ENCODE measurements at regions not wholly inside any gene's neighbourhood (a gene's known extent, or its start where the extent isn't known, plus 50 kb on each side); places are given as distances from the start of the nearest gene placed in this dataset.

DNA sequence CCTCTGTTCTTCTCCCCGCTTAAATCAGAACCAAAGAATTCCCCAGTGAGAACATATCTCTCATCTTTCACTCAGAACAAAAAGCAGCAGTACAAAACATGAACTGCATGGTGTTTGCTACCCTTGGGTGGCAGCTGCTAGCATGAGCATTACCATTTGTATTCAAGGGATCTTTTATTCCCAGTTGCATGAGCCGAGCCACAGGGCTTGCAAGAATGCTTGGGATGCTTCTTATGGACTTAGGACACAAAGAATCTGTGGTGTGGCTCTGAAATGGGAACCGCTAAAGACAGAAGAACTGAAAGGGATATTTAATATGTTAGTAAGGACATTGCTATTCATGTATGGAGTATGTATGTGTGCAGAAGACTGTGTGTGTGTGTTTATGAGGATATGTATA is 190.6 kb downstream of the TMX1 start:
- H3K4me3 ChIP-seq (ENCODE audit: extremely low read depth in 1 of 4, insufficient read depth in 2 of 4, low read depth in 3 of 4, low read length in 4 of 4): no peak overlapping the region
- H2BK20ac ChIP-seq (ENCODE audit: low read length): no peak overlapping the region
- H3K79me2 ChIP-seq (ENCODE audit: control insufficient read depth in 1 of 2, insufficient read depth in 2 of 2, low read length in 2 of 2): no peaks in the 10 kb centered on the region
- no peak overlapping the region for H3K14ac ChIP-seq (ENCODE audit: insufficient read length)
- no peak overlapping the region for H3K23ac ChIP-seq (ENCODE audit: insufficient read length)
- no peak overlapping the region for H2AK5ac ChIP-seq (ENCODE audit: low read depth, low read length)
- no peak overlapping the region for H4K8ac ChIP-seq (ENCODE audit: extremely low read depth, insufficient read depth, low read length)
- no peak overlapping the region for H2AFZ ChIP-seq (ENCODE audit: low read length)
- H3K4me1 ChIP-seq (replicated peaks in 1 of 4; ENCODE audit: control insufficient read depth in 3 of 4, insufficient read depth in 4 of 4, low read length in 3 of 4): no peaks in the 10 kb centered on the region; a peak in 1 of 7 replicates
- H3K4ac ChIP-seq (replicated peaks; ENCODE audit: insufficient read length, low read depth, low read length): no peak overlapping the region
- WGBS, 2 experiments (ENCODE audit: extremely low coverage in 1 of 2, insufficient coverage in 1 of 2, insufficient read length in 1 of 2, insufficient replicate concordance in 2 of 2, low coverage in 1 of 2, low lambda C conversion rate in 2 of 2, missing lambda C conversion rate in 1 of 2): 48% methylated on average over 3 of the region's 3 CpGs; no CpG with 5 or more reads in 1 of the 2 experiments
- no peaks in the 10 kb centered on the region for H3K27me3 ChIP-seq (replicated peaks in 1 of 4; ENCODE audit: control insufficient read depth in 3 of 4, extremely low read depth in 1 of 4, insufficient read depth in 3 of 4, low read length in 3 of 4)
- peak in 1 of 2 experiments; percentile 9 for DNase-seq (ENCODE audit: low read depth in 1 of 2, low spot score in 2 of 2)
- no peak overlapping the region for H4K5ac ChIP-seq (ENCODE audit: insufficient read length, low read depth, low read length)
- no peak overlapping the region for H2BK120ac ChIP-seq (replicated peaks; ENCODE audit: low read depth, low read length)
- H3K18ac ChIP-seq (ENCODE audit: extremely low read depth, low read length): no peak overlapping the region
- H3K27ac ChIP-seq (ENCODE audit: low read depth, low read length): no peak overlapping the region
- peak; percentile 58 for FAIRE-seq
- no peak overlapping the region for H2BK5ac ChIP-seq (ENCODE audit: low read depth, low read length)
- H2BK12ac ChIP-seq (ENCODE audit: low read depth, low read length): no peak overlapping the region
- H3K79me1 ChIP-seq (ENCODE audit: low read depth, low read length): no peaks in the 10 kb centered on the region
- no peak overlapping the region for H4K91ac ChIP-seq (replicated peaks; ENCODE audit: insufficient read length, low read length)
- no peaks in the 10 kb centered on the region for H3K9me3 ChIP-seq (ENCODE audit: insufficient read depth in 2 of 2, low read depth in 1 of 2, low read length in 1 of 2)
- H3K4me2 ChIP-seq (ENCODE audit: insufficient read depth in 1 of 2, low read depth in 2 of 2, low read length in 2 of 2): no peak overlapping the region
- no peak overlapping the region for H2BK15ac ChIP-seq (ENCODE audit: low read length)
- H3K36me3 ChIP-seq (ENCODE audit: control insufficient read depth in 2 of 4, insufficient read depth in 4 of 4, low read length in 3 of 4): no peaks in the 10 kb centered on the region
- no peak overlapping the region for H3K56ac ChIP-seq (replicated peaks; ENCODE audit: insufficient read length, low read depth, low read length)
- ChIA-PET POLR2A (ENCODE audit: partially characterized antibody) (no interaction called here), CTCF (ENCODE audit: partially characterized antibody) (interaction anchor here (2.7 kb wide), 1 partner anchor 349 kb away, joined by 6 read pairs; no protein-coding TSS in a partner anchor)
- no peaks in the 10 kb centered on the region for H4K20me1 ChIP-seq (replicated peaks in 1 of 2; ENCODE audit: control insufficient read depth in 1 of 2, insufficient read depth in 2 of 2, low read length in 2 of 2)
- H3K9ac ChIP-seq (replicated peaks in 1 of 4; ENCODE audit: extremely low read depth in 1 of 4, low read depth in 3 of 4, low read length in 3 of 4): no peak overlapping the region
- no peaks in the 10 kb centered on the region for H3K23me2 ChIP-seq (ENCODE audit: low read depth, low read length)
- TF ChIP-seq TCF12 (IDR thresholded peaks at IDR 0.05; ENCODE audit: low read depth, low read length): no peak
- no peak for TF ChIP-seq JUN (IDR thresholded peaks at IDR 0.05; ENCODE audit: low read depth, low read length)
- TF ChIP-seq YY1 (IDR thresholded peaks at IDR 0.05; ENCODE audit: low read depth, low read length): no peak
- no peak for TF ChIP-seq ASH2L (IDR thresholded peaks at IDR 0.05; ENCODE audit: low read length)
- no peak for TF ChIP-seq CHD1 (IDR thresholded peaks at IDR 0.05; ENCODE audit: low read depth, low read length)
- TF ChIP-seq SRF (IDR thresholded peaks at IDR 0.05; ENCODE audit: low read depth, low read length): no peak
- no peak for TF ChIP-seq HDAC6 (IDR thresholded peaks at IDR 0.05; ENCODE audit: low read depth, low read length)
- TF ChIP-seq SAP30 (IDR thresholded peaks at IDR 0.05; ENCODE audit: insufficient read depth, insufficient replicate concordance, low read length): no peak
- no peak for TF ChIP-seq KDM5A (IDR thresholded peaks at IDR 0.05; ENCODE audit: low read length)
- no peak for TF ChIP-seq CEBPB (IDR thresholded peaks at IDR 0.05; ENCODE audit: low read depth, low read length)
- no peak for TF ChIP-seq FOSL1 (IDR thresholded peaks at IDR 0.05; ENCODE audit: insufficient read depth, low read depth, low read length)
- TF ChIP-seq, protein P1, sequence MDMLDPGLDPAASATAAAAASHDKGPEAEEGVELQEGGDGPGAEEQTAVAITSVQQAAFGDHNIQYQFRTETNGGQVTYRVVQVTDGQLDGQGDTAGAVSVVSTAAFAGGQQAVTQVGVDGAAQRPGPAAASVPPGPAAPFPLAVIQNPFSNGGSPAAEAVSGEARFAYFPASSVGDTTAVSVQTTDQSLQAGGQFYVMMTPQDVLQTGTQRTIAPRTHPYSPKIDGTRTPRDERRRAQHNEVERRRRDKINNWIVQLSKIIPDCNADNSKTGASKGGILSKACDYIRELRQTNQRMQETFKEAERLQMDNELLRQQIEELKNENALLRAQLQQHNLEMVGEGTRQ (IDR thresholded peaks at IDR 0.05; ENCODE audit: low read length): no peak

Data from H1 (cell line).